Lower leg skin (tissue), 3 donors: ENCODE measurements at regions not wholly inside any gene's neighbourhood (a gene's known extent, or its start where the extent isn't known, plus 50 kb on each side); places are given as distances from the start of the nearest gene placed in this dataset.

Experiments
- POLR2A ChIP-seq, 2 donors: fragments of 450-650 bp; IDR thresholded peaks; one replicate each; pipeline ENCODE4 v1.6.1; 2016 to 2017; ENCODE audit warnings: antibody characterized with exemption in 2 of 2, mild to moderate bottlenecking in 1 of 2, moderate library complexity in 1 of 2
- TF ChIP-seq, protein P1 (sequence below), 3 donors: fragments of 450-650 bp; IDR thresholded peaks; one replicate each; pipeline ENCODE4 v1.5.1; 2016; ENCODE audit warnings: antibody characterized with exemption in 3 of 3, mild to moderate bottlenecking in 3 of 3, moderate library complexity in 2 of 3

DNA sequence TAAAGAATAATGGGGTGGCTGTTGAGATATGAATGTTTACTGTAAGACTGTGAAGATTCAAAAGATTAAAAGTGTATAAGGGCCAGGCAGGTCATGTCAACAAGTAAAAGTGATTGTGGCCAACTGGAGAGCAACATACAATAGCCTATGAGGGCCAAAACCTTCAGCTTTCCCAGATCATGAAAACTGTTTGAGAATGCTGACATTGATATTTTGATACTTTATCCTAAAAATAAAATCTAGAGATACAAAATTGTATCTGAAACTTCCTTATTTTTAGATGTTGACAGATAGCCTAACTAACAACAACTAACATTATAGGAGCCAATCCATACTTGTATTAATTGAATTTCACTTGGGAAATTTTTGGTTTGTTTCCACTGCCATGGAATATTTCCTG lies 70.3 kb upstream of the PAK5 start:
- TF ChIP-seq, protein P1, sequence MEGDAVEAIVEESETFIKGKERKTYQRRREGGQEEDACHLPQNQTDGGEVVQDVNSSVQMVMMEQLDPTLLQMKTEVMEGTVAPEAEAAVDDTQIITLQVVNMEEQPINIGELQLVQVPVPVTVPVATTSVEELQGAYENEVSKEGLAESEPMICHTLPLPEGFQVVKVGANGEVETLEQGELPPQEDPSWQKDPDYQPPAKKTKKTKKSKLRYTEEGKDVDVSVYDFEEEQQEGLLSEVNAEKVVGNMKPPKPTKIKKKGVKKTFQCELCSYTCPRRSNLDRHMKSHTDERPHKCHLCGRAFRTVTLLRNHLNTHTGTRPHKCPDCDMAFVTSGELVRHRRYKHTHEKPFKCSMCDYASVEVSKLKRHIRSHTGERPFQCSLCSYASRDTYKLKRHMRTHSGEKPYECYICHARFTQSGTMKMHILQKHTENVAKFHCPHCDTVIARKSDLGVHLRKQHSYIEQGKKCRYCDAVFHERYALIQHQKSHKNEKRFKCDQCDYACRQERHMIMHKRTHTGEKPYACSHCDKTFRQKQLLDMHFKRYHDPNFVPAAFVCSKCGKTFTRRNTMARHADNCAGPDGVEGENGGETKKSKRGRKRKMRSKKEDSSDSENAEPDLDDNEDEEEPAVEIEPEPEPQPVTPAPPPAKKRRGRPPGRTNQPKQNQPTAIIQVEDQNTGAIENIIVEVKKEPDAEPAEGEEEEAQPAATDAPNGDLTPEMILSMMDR (IDR thresholded peaks at IDR 0.05), result no peak
- no peak for TF ChIP-seq POLR2A (IDR thresholded peaks at IDR 0.05)
